ENCODE measurements at regions not wholly inside any gene's neighbourhood (a gene's known extent, or its start where the extent isn't known, plus 50 kb on each side); places are given as distances from the start of the nearest gene placed in this dataset.

- ATAC-seq (no peak), DNase-seq (no peak)
- intact Hi-C loops (cut with DNase I): loop anchor here (5.0 kb wide), 1 partner anchor 277 kb away; no protein-coding TSS in a partner anchor
- H3K27me3 ChIP-seq: no peaks in the 10 kb centered on the region
- H3K4me1 ChIP-seq: no peaks in the 10 kb centered on the region
- H3K36me3 ChIP-seq (replicated peaks in 1 of 2; ENCODE audit: insufficient read depth in 1 of 2, low read depth in 2 of 2): no peaks in the 10 kb centered on the region
- H3K9me3 ChIP-seq: no peaks in the 10 kb centered on the region
- H3K4me3 ChIP-seq: no peak overlapping the region
- no peak overlapping the region for H3K27ac ChIP-seq
- no peak for TF ChIP-seq POLR2A (IDR thresholded peaks at IDR 0.05)
- TF ChIP-seq CTCF (IDR thresholded peaks at IDR 0.05): peak in 4 of 7 experiments; percentile 24 to 35 (median 28)
- 42 to 62% methylated on average over 1 of the region's 1 CpG for WGBS, 2 donors
These were observed 112.0 kb upstream of the ARHGAP42 start for GRCh38 chr11:100574894-100575769.

- Histone ChIP-seq H3K27me3 (no peaks in the 10 kb centered on the region), H3K9me3 (no peaks in the 10 kb centered on the region), H3K4me3 (no peak overlapping the region), H3K27ac (no peak overlapping the region), H3K4me1 (no peaks in the 10 kb centered on the region), H3K36me3 (replicated peaks in 1 of 2; ENCODE audit: insufficient read depth in 1 of 2, low read depth in 2 of 2) (no peaks in the 10 kb centered on the region)
- DNase-seq: peak in 1 of 4 donors; percentile 33
- TF ChIP-seq CTCF (IDR thresholded peaks at IDR 0.05) (peak; percentile 38 to 78 (median 72)), POLR2A (IDR thresholded peaks at IDR 0.05) (no peak)
- 9 to 12% methylated on average over 4 of the region's 4 CpGs for WGBS, 2 donors
- intact Hi-C loops (cut with DNase I): loop anchor here (5.0 kb wide), 1 partner anchor 276 kb away; no protein-coding TSS in a partner anchor
- ATAC-seq: peak; percentile 69
These were observed 111.0 kb upstream of the ARHGAP42 start for GRCh38 chr11:100575860-100576717.

- Histone ChIP-seq H3K4me3 (no peak overlapping the region), H3K9me3 (no peaks in the 10 kb centered on the region), H3K27me3 (no peaks in the 10 kb centered on the region), H3K27ac (no peak overlapping the region), H3K36me3 (replicated peaks in 1 of 2; ENCODE audit: insufficient read depth in 1 of 2, low read depth in 2 of 2) (no peaks in the 10 kb centered on the region), H3K4me1 (no peaks in the 10 kb centered on the region)
- 41 to 42% methylated on average over 3 of the region's 3 CpGs for WGBS, 2 donors
- intact Hi-C loops (cut with DNase I): loop anchor here (5.0 kb wide), 1 partner anchor 276 kb away; no protein-coding TSS in a partner anchor
- DNase-seq: no peak
- peak in 1 of 7 experiments; percentile 11 for TF ChIP-seq CTCF (IDR thresholded peaks at IDR 0.05)
- TF ChIP-seq POLR2A (IDR thresholded peaks at IDR 0.05): no peak
- no peak for ATAC-seq
These were observed 110.4 kb upstream of the ARHGAP42 start for GRCh38 chr11:100576718-100577021.

- DNase-seq: no peak
- Histone ChIP-seq H3K27me3 (no peaks in the 10 kb centered on the region), H3K4me1 (no peaks in the 10 kb centered on the region), H3K9me3 (no peaks in the 10 kb centered on the region), H3K4me3 (no peak overlapping the region), H3K27ac (no peak overlapping the region), H3K36me3 (replicated peaks in 1 of 2; ENCODE audit: insufficient read depth in 1 of 2, low read depth in 2 of 2) (no peaks in the 10 kb centered on the region)
- WGBS, 2 donors: 52 to 58% methylated on average over 5 of the region's 5 CpGs
- ATAC-seq: no peak
- intact Hi-C loops (cut with DNase I): loop anchor here (5.0 kb wide), 1 partner anchor 273 kb away; no protein-coding TSS in a partner anchor
- TF ChIP-seq CTCF (IDR thresholded peaks at IDR 0.05): no peak
- no peak for TF ChIP-seq POLR2A (IDR thresholded peaks at IDR 0.05)
These were observed 108.2 kb upstream of the ARHGAP42 start for GRCh38 chr11:100578831-100579311.
